HS-5 (cell line): ENCODE measurements at regions not wholly inside any gene's neighbourhood (a gene's known extent, or its start where the extent isn't known, plus 50 kb on each side); places are given as distances from the start of the nearest gene placed in this dataset.

Source experiments
- DNase-seq: peaks from one replicate; pipeline ENCODE4 v3.0.0-alpha.2; 2012; ENCODE audit warnings: low read depth

DNA sequence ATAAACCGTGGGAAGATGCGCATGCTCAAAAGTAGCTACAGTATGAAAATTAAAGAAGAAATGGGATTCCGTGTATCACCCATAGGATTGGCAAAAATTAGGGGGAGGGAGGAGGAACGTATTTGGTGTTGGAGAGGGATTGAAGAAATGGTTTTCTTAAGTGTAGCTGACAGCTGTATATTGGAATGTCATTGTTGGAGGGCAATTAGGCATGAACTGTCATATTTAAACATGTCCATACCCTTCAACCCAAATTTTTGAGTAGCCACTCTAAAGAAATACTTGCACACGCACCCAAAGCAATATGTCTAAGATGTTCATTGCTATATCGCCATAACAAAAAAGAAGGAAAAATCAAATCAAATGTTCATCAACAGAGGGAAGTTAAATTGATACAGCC is 144.7 kb downstream of the TLE3 start:
- DNase-seq: no peak

DNA sequence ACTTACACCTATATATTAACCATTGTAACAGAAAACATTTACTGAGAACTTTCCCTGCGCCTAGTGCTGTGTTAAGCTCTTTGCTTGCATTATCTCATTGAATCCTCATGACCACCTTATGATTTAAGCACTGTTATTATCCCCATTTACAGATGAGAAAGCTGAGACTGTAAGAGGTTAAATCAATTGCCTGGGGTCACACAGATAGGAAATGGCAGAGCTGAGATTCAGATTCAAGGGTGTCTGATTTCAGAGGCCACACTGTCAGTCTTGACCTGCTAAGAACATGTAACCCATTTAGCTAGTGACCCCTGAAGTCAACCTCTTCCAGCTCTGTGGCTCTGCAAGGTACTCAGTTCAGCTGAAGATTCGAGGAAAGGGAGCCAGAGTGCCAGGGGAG is 143.9 kb downstream of the TLE3 start:
- DNase-seq: no peak

GRCh38 chr15:69954666-69955065 is 143.1 kb downstream of the TLE3 start:
- DNase-seq: no peak

- DNase-seq: no peak
Observed at GRCh38 chr15:69955240-69955894, 142.3 kb downstream of the TLE3 start.

DNA sequence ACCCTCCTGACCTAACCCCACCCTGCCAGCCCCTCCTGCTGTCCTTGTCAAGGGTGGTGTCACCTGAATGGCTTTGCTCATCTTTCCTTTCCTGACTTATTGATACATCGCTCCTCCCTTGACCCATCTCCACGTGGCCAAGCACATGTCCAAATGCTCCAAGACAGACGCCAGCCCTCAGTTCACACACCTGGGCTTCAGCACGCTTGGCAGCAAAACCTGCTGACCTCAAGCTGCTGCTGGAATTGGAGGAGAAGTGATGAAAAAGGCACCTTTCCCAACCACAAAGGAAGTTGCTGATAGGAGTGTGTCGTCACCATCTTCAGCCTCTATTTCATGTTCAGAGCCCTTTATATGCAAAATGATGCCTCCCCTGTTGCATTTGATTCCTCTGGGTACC is 141.3 kb downstream of the TLE3 start:
- no peak for DNase-seq

GRCh38 chr15:69957175-69957574 is 140.5 kb downstream of the TLE3 start:
- no peak for DNase-seq

- no peak for DNase-seq
Observed at GRCh38 chr15:69958496-69959084, 139.1 kb downstream of the TLE3 start.

- DNase-seq: no peak
Observed at GRCh38 chr15:69962561-69962960, 135.2 kb downstream of the TLE3 start.

DNA sequence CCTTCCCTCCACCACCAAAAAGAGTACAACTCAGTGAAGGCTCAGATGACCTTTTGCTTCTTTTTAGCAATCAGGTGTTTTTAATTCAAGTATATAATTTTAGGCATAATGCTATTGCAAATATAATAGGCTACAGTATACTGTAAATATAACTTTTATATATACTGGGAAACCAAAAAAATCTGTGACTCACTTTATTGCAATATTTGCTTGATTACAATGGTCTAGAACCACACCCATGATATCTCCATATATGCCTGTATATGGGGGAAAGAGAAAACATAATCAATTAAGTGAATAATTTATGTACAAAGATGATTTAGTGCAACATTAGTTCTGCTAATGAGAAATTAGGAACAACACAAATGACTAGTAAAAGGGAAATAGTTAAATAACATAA is 134.3 kb downstream of the TLE3 start:
- DNase-seq: no peak

DNA sequence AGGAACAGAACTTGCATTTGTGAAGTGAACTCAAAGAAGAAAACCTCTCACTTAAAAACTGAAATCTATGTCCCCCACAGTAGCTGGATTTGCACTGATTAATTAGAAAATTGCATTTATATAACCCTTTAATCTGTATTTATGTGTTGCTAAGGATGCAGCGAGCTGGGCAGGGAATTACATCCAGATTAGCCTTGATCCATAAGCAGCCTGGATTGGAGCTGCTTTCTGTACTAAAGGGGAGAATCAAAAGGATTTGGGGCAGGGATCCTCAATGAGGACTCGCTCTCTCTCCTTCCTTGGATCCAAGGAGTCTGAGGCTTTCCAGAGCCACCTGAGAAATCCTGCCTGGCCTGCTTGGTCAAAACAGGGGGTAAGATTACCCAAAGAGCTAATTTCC is 125.9 kb downstream of the TLE3 start:
- DNase-seq: no peak

- DNase-seq: no peak
Observed at GRCh38 chr15:69972436-69972835, 125.3 kb downstream of the TLE3 start.

- DNase-seq: peak; percentile 3
Observed at GRCh38 chr15:69973102-69973714, 124.5 kb downstream of the TLE3 start.

DNA sequence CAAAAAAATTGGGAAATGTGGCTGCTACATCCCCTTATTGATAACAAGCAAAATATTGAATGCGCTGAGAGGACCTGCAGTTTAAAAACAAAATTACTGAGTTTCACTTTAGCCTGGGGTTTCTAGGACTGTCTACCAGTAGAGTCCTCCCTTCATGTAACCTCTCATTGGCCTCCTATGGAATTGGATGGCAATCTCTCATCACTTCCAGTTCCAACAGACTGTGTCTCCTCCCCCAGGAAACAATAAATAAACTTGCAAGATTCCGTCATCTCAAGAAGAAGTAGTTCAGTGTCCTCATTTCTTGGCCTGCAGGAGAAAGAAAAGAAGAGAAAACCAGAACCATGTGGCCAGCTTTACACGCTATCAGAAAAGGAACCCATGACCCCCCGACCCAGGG is 123.8 kb downstream of the TLE3 start:
- DNase-seq: no peak

- DNase-seq: no peak
Observed at GRCh38 chr15:69974321-69974720, 123.4 kb downstream of the TLE3 start.

GRCh38 chr15:69976366-69976994 is 121.2 kb downstream of the TLE3 start:
- no peak for DNase-seq

GRCh38 chr15:69978603-69979002 is 119.1 kb downstream of the TLE3 start:
- DNase-seq: no peak

GRCh38 chr15:69979262-69979661 is 118.5 kb downstream of the TLE3 start:
- no peak for DNase-seq

GRCh38 chr15:69979783-69980182 is 117.9 kb downstream of the TLE3 start:
- DNase-seq: no peak

- no peak for DNase-seq
Observed at GRCh38 chr15:69980341-69981059, 117.2 kb downstream of the TLE3 start.

GRCh38 chr15:69982037-69982436 is 115.7 kb downstream of the TLE3 start:
- no peak for DNase-seq

DNA sequence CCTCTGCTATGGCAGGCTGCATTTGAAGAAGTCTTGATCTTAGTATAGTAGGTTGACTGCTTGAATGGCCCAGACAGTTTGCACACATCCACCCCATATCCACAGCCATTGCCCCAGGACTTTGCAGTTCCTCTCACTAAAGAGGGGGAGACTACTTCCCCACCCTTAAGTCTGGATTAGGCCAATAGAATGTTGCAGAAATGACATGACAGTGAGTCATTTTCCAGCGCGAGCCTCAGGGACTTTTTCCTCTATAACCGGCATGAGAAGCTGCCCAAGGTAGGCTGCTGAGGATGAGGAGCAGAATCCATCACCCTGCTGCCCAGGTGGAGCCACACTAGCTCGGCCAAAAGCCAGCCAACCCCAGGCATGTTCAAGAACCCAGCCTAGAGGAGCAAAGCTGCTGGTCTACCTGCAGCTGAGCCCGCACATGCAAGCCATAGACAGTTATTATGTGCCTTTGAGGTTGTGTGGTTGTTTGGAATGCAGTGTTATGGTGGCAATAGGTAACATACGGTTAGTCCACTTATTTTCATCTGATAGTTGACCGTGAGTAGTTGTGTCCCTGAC is 113.9 kb downstream of the TLE3 start:
- no peak for DNase-seq
